OCI-LY7 (cell line): ENCODE measurements at regions not wholly inside any gene's neighbourhood (a gene's known extent, or its start where the extent isn't known, plus 50 kb on each side); places are given as distances from the start of the nearest gene placed in this dataset.

Experiments used
- BruUV-seq: library from RNA; stranded (reverse); fragments of 400-500 nt; replicated peaks from 2 replicates; lab custom pipeline; 2021; lab: Mats Ljungman, UMichigan
- CTCF ChIA-PET: fragments of 300-600 bp; sonication (Branson Sonifier 250); formaldehyde crosslinking; loops from one replicate; lab custom pipeline; 2022; ENCODE audit warnings: antibody characterized with exemption; ENCODE audit not compliant: unreplicated experiment; lab: Charles Lee
- POLR2A ChIA-PET: fragments of 300-600 bp; sonication (Branson Sonifier 250); formaldehyde crosslinking; loops from one replicate; lab custom pipeline; 2022; ENCODE audit warnings: antibody characterized with exemption; lab: Charles Lee
- DNase-seq: peaks from one replicate; pipeline ENCODE4 v3.0.0-alpha.2; 2015; ENCODE audit warnings: low spot score
- H2AFZ ChIP-seq: fragments of 200-600 bp; sonication (generic), shearing (Covaris generic); 2 replicates; pipeline ENCODE4 v1.6.1; 2014; ENCODE audit warnings: mild to moderate bottlenecking, antibody characterized with exemption, low read length, moderate library complexity
- H3K27ac ChIP-seq: fragments of 200-600 bp; sonication (generic); 2 replicates; pipeline ENCODE4 v1.5.1; 2014; ENCODE audit warnings: mixed run types, low read depth, mild to moderate bottlenecking, moderate library complexity, low read length, inconsistent platforms; ENCODE audit not compliant: poor library complexity, severe bottlenecking
- H3K36me3 ChIP-seq: fragments of 200-600 bp; sonication (generic); 2 replicates; pipeline ENCODE4 v1.6.1; 2014; ENCODE audit warnings: mild to moderate bottlenecking, antibody characterized with exemption, low read length, moderate library complexity, mixed read lengths; ENCODE audit not compliant: insufficient read depth
- H3K4me1 ChIP-seq: fragments of 200-600 bp; sonication (generic); 2 replicates; pipeline ENCODE4 v1.5.1; 2014; ENCODE audit warnings: mild to moderate bottlenecking, low read length; ENCODE audit not compliant: insufficient read depth, poor library complexity, severe bottlenecking
- H3K4me2 ChIP-seq: fragments of 200-600 bp; sonication (generic); 2 replicates; pipeline ENCODE4 v1.6.1; 2014; ENCODE audit warnings: mild to moderate bottlenecking, low read length
- H3K4me3 ChIP-seq: fragments of 200-600 bp; sonication (generic); 2 replicates; pipeline ENCODE4 v1.5.1; 2014; ENCODE audit warnings: mild to moderate bottlenecking, low read depth, low read length; ENCODE audit not compliant: poor library complexity, severe bottlenecking
- H3K79me2 ChIP-seq: fragments of 200-600 bp; sonication (generic); 2 replicates; pipeline ENCODE4 v1.6.1; 2016; ENCODE audit warnings: low read depth, mild to moderate bottlenecking, low read length, moderate library complexity, mixed read lengths; ENCODE audit not compliant: insufficient read depth
- H3K9me2 ChIP-seq: fragments of 200-600 bp; sonication (generic); 2 replicates; pipeline ENCODE4 v1.6.1; 2016; ENCODE audit warnings: mild to moderate bottlenecking, low read length, mixed read lengths; ENCODE audit not compliant: insufficient read depth
- H3K9me3 ChIP-seq: fragments of 200-600 bp; sonication (generic); 2 replicates; pipeline ENCODE4 v1.6.1; 2014; ENCODE audit warnings: mild to moderate bottlenecking, mixed run types, low read length, mixed read lengths
- H4K20me1 ChIP-seq: fragments of 200-600 bp; sonication (generic); 2 replicates; pipeline ENCODE4 v1.6.1; 2014; ENCODE audit warnings: mild to moderate bottlenecking, antibody characterized with exemption, low read length, moderate library complexity, mixed read lengths; ENCODE audit not compliant: insufficient read depth
- EZH2phosphoT487 ChIP-seq: fragments of 200-600 bp; sonication (generic); IDR thresholded peaks from 2 replicates; pipeline ENCODE4 v1.6.1; 2018; ENCODE audit warnings: low read depth, borderline replicate concordance, mild to moderate bottlenecking, mixed run types, antibody characterized with exemption, low read length, moderate library complexity, mixed read lengths
- intact Hi-C: fragments of 100-400 bp; cut with micrococcal nuclease; formaldehyde crosslinking; loops from one replicate; pipeline ENCODE4 v1.10.0; 2022; ENCODE audit not compliant: unreplicated experiment
- TF ChIP-seq, protein P1 (sequence below): fragments of 200-600 bp; sonication (generic); conservative IDR thresholded peaks from 2 replicates; pipeline ENCODE4 v1.5.1; 2014; ENCODE audit warnings: mild to moderate bottlenecking, antibody characterized with exemption, low read length, moderate library complexity, mixed read lengths

DNA sequence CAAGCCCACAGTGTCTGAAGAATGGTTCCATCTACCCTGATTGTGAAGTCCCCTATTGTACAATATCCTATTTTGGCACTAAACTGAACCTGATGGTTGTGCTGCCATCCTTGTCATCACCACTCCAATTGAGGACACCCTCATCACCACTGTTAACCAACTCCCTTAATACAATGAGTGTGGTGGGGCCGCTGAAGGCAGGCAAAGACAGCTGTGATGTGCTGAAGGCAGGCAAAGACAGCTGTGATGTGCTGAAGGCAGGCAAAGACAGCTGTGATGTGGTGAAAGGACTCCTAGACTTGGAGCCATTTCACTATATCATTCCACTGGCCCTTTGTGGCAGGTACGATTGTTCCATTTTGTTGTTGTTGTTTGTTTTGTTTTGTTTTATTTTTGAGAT, 481.6 kb downstream of the SOX6 start:
- ChIA-PET CTCF (no interaction called here), POLR2A (no interaction called here)
- no peak overlapping the region for H3K4me3 ChIP-seq
- no peaks in the 10 kb centered on the region for H3K9me2 ChIP-seq
- no peak for TF ChIP-seq EZH2phosphoT487
- TF ChIP-seq, protein P1, sequence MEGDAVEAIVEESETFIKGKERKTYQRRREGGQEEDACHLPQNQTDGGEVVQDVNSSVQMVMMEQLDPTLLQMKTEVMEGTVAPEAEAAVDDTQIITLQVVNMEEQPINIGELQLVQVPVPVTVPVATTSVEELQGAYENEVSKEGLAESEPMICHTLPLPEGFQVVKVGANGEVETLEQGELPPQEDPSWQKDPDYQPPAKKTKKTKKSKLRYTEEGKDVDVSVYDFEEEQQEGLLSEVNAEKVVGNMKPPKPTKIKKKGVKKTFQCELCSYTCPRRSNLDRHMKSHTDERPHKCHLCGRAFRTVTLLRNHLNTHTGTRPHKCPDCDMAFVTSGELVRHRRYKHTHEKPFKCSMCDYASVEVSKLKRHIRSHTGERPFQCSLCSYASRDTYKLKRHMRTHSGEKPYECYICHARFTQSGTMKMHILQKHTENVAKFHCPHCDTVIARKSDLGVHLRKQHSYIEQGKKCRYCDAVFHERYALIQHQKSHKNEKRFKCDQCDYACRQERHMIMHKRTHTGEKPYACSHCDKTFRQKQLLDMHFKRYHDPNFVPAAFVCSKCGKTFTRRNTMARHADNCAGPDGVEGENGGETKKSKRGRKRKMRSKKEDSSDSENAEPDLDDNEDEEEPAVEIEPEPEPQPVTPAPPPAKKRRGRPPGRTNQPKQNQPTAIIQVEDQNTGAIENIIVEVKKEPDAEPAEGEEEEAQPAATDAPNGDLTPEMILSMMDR: no peak
- H3K4me1 ChIP-seq: no peaks in the 10 kb centered on the region
- H3K27ac ChIP-seq: no peak overlapping the region
- no peak overlapping the region for H2AFZ ChIP-seq
- H3K36me3 ChIP-seq: no peaks in the 10 kb centered on the region
- H3K79me2 ChIP-seq: no peaks in the 10 kb centered on the region
- intact Hi-C loops: no loop called here
- H3K4me2 ChIP-seq: no peak overlapping the region
- no TSS peak for BruUV-seq
- no peak for DNase-seq
- no peaks in the 10 kb centered on the region for H4K20me1 ChIP-seq
- no peaks in the 10 kb centered on the region for H3K9me3 ChIP-seq

DNA sequence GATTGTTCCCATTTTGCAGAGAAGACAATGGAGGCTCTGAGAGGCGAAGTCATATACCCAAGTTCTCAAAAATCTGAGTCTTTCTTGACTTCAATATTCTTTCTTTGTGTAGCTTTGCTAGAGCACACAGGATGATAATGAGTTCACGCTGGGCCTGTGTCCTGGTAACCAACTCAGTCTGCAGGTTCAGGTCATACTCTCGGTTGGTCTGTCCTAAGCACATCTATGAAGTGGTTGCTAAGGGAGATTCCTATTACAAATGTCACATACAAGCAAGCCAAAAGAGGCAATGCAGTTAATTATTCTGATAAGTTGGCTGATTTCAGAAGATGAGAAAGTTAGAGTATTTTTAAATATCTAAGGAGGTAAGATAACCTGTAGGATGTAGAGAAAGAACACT, 481.0 kb downstream of the SOX6 start:
- no TSS peak for BruUV-seq
- ChIA-PET POLR2A (no interaction called here), CTCF (no interaction called here)

DNA sequence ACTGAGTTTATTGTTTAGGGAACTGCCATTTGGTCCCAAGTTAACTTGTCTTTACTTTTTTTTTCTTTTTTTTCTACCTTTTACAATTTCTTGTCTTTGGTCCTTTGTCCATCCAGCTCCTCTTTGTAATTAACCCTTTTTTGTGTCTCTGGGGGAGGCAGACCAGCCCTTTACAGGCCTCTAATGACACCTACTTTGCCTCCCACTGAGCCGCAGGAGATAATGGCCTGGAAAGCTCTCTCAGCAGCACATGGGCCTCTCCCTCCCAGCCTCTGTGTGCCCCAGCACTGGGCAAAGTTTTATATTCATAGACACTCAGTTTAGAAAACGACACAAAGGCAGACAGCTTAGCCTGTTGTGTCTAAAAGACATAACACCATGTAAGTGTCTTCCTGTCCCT, 480.4 kb downstream of the SOX6 start:
- no peak for TF ChIP-seq EZH2phosphoT487
- TF ChIP-seq, protein P1: no peak
- Histone ChIP-seq H3K4me1 (no peaks in the 10 kb centered on the region), H3K4me3 (no peak overlapping the region), H4K20me1 (no peaks in the 10 kb centered on the region), H3K9me3 (no peaks in the 10 kb centered on the region), H3K4me2 (no peak overlapping the region), H3K27ac (no peak overlapping the region), H3K36me3 (no peaks in the 10 kb centered on the region), H2AFZ (no peak overlapping the region), H3K9me2 (no peaks in the 10 kb centered on the region), H3K79me2 (no peaks in the 10 kb centered on the region)
- no TSS peak for BruUV-seq
- CTCF ChIA-PET: no interaction called here
- DNase-seq: no peak
- intact Hi-C loops: no loop called here
- POLR2A ChIA-PET: interaction anchor here (0.8 kb wide), 1 partner anchor 21 kb away, joined by 4 read pairs; no protein-coding TSS in a partner anchor

More for the DNA sequence above, 481.0 kb downstream of the SOX6 start:
- no peak for TF ChIP-seq EZH2phosphoT487
- TF ChIP-seq, protein P1: no peak
- Histone ChIP-seq H4K20me1 (no peaks in the 10 kb centered on the region), H2AFZ (no peak overlapping the region), H3K4me1 (no peaks in the 10 kb centered on the region), H3K9me3 (no peaks in the 10 kb centered on the region), H3K79me2 (no peaks in the 10 kb centered on the region), H3K4me3 (no peak overlapping the region), H3K4me2 (no peak overlapping the region), H3K9me2 (no peaks in the 10 kb centered on the region), H3K36me3 (no peaks in the 10 kb centered on the region), H3K27ac (no peak overlapping the region)
- intact Hi-C loops: no loop called here
- no peak for DNase-seq
